ENCODE measurements at regions not wholly inside any gene's neighbourhood (a gene's known extent, or its start where the extent isn't known, plus 50 kb on each side); places are given as distances from the start of the nearest gene placed in this dataset.

- DNase-seq = no peak
Measured at GRCh38 chr10:33396938-33397337, 62.5 kb upstream of the NRP1 start.

DNA sequence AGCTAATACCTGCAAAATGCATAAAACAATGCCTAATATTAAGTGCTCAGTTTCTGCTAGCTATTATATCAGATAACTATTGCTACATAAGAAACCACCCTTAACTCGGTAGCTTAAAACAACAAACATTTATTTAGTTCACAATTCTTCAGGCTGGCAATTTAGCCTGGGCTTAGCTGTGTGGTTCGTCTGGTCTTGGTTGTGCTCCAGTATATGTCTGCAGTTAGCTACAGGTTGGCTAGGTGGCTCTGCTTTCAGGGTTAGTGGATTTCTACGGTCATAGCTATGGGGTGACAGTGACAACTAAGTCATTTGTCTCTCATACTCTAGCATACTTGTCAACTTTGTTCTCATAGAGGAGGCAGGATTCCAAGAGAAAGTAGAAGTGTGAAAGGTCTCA lies 61.8 kb upstream of the NRP1 start:
- DNase-seq = no peak

GRCh38 chr10:33395201-33395600 lies 60.7 kb upstream of the NRP1 start:
- no peak for DNase-seq

GRCh38 chr10:33392706-33393105 lies 58.2 kb upstream of the NRP1 start:
- DNase-seq = no peak

GRCh38 chr10:33391611-33392465 lies 57.4 kb upstream of the NRP1 start:
- DNase-seq = no peak

DNA sequence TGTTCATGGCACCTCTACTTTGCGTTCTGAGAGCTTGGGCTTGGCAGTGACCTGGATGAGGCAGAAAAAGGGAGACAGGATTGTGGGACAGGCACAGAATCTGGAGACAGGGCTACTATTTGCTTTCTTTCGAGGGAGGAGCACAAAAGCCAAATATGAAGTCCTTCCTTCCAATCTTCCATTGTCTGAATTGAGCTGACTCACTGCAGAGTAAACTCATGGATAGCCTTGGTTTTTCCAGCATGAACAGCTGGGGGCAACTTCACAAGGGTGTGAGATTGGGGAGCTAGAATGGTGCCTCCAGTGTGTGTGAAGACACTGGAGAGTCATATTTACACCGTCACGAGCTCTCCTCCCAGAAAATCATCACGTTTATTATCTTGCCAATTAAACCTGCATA lies 55.6 kb upstream of the NRP1 start:
- no peak for DNase-seq

GRCh38 chr10:33388785-33389184 lies 54.3 kb upstream of the NRP1 start:
- DNase-seq = no peak

- no peak for DNase-seq
Measured at GRCh38 chr10:33388382-33388781, 53.9 kb upstream of the NRP1 start.

DNA sequence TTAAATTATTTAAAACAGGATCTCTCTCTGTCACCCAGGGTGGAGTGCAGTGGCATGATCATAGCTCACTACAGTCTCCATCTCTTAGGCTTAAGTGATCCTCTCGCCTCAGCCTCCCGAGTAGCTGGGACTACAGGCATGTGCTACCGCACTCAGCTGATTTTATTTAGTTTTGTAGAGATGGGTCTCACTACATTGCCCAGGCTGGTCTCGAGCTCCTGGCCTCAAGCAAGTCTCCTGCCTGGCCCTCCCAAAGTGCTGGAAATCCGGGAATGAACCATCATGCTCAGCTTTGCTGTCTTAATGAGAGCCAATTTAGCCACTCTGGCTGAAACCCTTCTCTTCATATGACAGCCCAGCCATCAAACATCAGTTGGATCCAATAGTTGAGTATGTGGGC lies 53.3 kb upstream of the NRP1 start:
- DNase-seq = no peak

DNA sequence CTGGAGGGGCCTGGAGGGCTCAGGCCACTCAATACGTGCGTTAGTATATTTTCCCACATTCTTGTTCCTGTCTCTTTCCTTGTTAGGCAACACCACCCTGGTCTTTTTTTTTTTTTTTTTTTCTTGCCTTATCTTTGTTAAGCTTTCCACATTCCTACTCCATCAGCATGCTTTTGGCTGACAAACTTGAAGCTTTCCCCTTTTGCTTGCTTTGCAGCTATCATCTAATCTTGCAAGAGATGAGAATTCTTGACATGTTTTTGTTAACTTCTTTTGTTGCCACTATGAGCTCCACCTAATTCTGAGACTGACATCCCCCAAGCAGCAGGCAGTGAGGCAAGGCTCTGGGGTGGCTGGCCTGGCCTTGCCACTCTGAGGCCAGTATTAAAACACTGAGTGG lies 52.5 kb upstream of the NRP1 start:
- no peak for DNase-seq

DNA sequence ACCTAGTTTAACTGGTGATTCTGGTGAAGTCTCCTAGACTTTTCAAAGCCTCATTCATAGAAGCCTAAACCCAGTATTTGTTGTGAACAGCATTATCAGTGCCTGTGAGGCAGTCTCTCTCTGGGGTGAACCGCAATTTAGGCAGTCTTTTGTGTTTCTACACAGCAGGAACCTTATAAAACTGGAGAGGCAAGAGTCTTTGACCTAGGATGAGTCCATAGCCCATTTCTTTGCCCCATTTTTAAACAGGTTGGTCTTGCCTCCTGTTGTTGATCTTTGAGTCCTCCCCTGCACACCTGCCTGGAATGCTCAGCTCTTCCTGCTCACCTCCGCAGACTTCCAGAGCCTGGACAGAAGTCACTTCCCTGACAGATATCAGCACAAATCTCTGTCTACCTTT lies 51.2 kb upstream of the NRP1 start:
- no peak for DNase-seq

DNA sequence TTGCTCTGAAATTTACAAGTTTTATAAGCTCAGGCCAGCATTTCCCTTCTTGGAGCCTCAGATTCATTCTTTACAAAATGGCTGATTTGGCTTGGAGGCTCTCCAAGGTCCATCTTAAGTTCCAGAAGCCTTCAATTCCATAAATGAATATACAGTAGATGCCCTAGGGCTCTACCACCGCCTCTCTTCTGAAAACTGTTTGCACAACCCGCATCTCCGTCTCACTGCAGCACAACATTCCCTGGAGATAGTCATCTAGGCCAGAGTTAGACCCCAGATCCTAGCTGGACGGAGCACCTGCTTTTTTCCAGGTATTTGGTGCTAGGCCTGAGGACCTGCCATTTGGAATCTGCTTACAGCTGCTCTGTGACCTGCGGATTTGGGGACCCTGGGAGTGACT lies 50.5 kb upstream of the NRP1 start:
- no peak for DNase-seq
